Retinal pigment epithelial cell (primary cell): ENCODE measurements at regions not wholly inside any gene's neighbourhood (a gene's known extent, or its start where the extent isn't known, plus 50 kb on each side); places are given as distances from the start of the nearest gene placed in this dataset.

ENCODE experiments used
- DNase-seq: peaks from one replicate; pipeline ENCODE4 v3.0.0-alpha.2; 2010; ENCODE audit warnings: low read depth
- H3K4me3 ChIP-seq: 2 replicates; pipeline ENCODE4 v1.5.1; 2011; ENCODE audit warnings: mild to moderate bottlenecking, low read length, control low read depth, moderate library complexity
- CTCF ChIP-seq: conservative IDR thresholded peaks from 2 replicates; pipeline ENCODE4 v1.5.1; 2011; ENCODE audit warnings: low read depth, low read length, control low read depth, inconsistent platforms

GRCh38 chr1:239040523-239040922, 345.8 kb upstream of the CHRM3 start:
- TF ChIP-seq CTCF: no peak
- H3K4me3 ChIP-seq: no peak overlapping the region
- no peak for DNase-seq

GRCh38 chr1:239031310-239031709, 355.1 kb upstream of the CHRM3 start:
- TF ChIP-seq CTCF: no peak
- DNase-seq: no peak
- no peak overlapping the region for H3K4me3 ChIP-seq

- TF ChIP-seq CTCF: no peak
- DNase-seq: no peak
- no peak overlapping the region for H3K4me3 ChIP-seq
Observed at GRCh38 chr1:239025997-239026694, 360.2 kb upstream of the CHRM3 start.

- no peak overlapping the region for H3K4me3 ChIP-seq
- no peak for TF ChIP-seq CTCF
- DNase-seq: no peak
Observed at GRCh38 chr1:239025223-239025622, 361.1 kb upstream of the CHRM3 start.

GRCh38 chr1:239023732-239024360, 362.5 kb upstream of the CHRM3 start:
- no peak overlapping the region for H3K4me3 ChIP-seq
- TF ChIP-seq CTCF: no peak
- no peak for DNase-seq

GRCh38 chr1:239016337-239016736, 370.0 kb upstream of the CHRM3 start:
- H3K4me3 ChIP-seq: no peak overlapping the region

More at GRCh38 chr1:239016337-239016736, 370.0 kb upstream of the CHRM3 start:
- TF ChIP-seq CTCF: no peak
- no peak for DNase-seq
